Suprapubic skin (tissue), 4 donors: ENCODE measurements at regions not wholly inside any gene's neighbourhood (a gene's known extent, or its start where the extent isn't known, plus 50 kb on each side); places are given as distances from the start of the nearest gene placed in this dataset.

Experiments used
- DNase-seq, 2 donors: peaks; one replicate each; pipeline ENCODE4 v3.0.0-alpha.2; 2019; ENCODE audit warnings: low spot score in 2 of 2
- H3K27ac ChIP-seq: fragments of 200-600 bp; sonication (generic); one replicate; pipeline ENCODE4 v1.5.1; 2019
- H3K27me3 ChIP-seq: fragments of 200-600 bp; sonication (generic); one replicate; pipeline ENCODE4 v1.5.1; 2019
- H3K36me3 ChIP-seq: fragments of 200-600 bp; sonication (generic); one replicate; pipeline ENCODE4 v1.5.1; 2019
- H3K4me1 ChIP-seq: fragments of 200-600 bp; sonication (generic); one replicate; pipeline ENCODE4 v1.5.1; 2019
- H3K4me3 ChIP-seq: fragments of 200-600 bp; sonication (generic); one replicate; pipeline ENCODE4 v1.5.1; 2019; ENCODE audit warnings: mild to moderate bottlenecking
- H3K9me3 ChIP-seq: fragments of 200-600 bp; sonication (generic); one replicate; pipeline ENCODE4 v1.5.1; 2019
- EP300 ChIP-seq: sonication (generic); formaldehyde crosslinking; IDR thresholded peaks from one replicate; pipeline ENCODE4 v1.6.1; 2017; ENCODE audit warnings: antibody characterized with exemption
- POLR2A ChIP-seq, 2 donors: fragments of 450-650 bp; IDR thresholded peaks; one replicate each; pipeline ENCODE4 v1.6.1; 2017; ENCODE audit warnings: antibody characterized with exemption in 2 of 2, mild to moderate bottlenecking in 2 of 2, moderate library complexity in 2 of 2
- POLR2AphosphoS5 ChIP-seq, 3 donors: sonication (generic); formaldehyde crosslinking; IDR thresholded peaks; one replicate each; pipeline ENCODE4 v1.6.1; 2017; ENCODE audit warnings: antibody characterized with exemption in 3 of 3
- WGBS: methylation state at CpG from one replicate; pipeline ENCODE4 v1.1.5; 2018; 5-methylcytosine and 5-hydroxymethylcytosine counted together
- TF ChIP-seq, protein P1 (sequence below), 2 donors: fragments of 200-600 bp in 1 of 2; fragments of 450-650 bp in 1 of 2; sonication (generic) in 1 of 2; IDR thresholded peaks; one replicate each; pipeline ENCODE4 v1.5.1; 2016 to 2019; ENCODE audit warnings: antibody characterized with exemption in 2 of 2, mild to moderate bottlenecking in 1 of 2, moderate library complexity in 1 of 2

DNA sequence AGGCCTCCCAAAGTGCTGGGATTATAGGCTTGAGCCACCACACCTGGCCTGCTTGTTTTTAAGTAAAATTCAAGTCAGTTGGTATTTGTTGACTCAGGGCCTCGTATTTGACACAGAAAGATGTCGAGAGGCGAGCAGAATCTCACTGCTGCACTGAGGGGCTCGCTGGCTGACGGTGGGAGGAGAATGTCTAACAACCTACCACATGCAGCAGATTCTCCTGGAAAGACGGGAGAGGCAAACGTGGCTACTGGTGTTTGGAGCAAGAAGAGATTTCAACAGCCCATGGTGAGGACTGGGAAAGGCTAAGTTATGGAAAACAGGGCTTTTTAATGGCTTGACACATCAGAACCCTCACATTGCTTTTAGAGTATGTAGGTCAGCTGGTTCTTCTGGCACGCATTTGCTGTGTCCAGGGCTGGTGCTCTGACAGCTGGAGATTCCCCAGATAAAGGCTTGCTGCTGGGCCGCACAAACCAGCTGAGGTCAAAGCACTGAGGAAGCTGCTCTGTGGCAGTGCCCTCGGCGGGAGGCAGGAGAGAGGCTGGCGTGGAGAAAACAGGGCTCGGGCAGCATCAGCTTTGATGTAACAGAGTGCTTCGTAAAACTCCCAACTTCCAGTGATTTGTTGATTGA lies 84.2 kb upstream of the FRMD1 start:
- H3K27me3 ChIP-seq = no peaks in the 10 kb centered on the region
- H3K27ac ChIP-seq = no peak overlapping the region
- H3K36me3 ChIP-seq = no peaks in the 10 kb centered on the region
- peaks cover 8% of the 10 kb centered on the region for H3K4me1 ChIP-seq
- no peaks in the 10 kb centered on the region for H3K9me3 ChIP-seq
- H3K4me3 ChIP-seq = no peak overlapping the region
- TF ChIP-seq POLR2AphosphoS5 (IDR thresholded peaks at IDR 0.05) (no peak), POLR2A (IDR thresholded peaks at IDR 0.05) (no peak), EP300 (no peak)
- TF ChIP-seq, protein P1, sequence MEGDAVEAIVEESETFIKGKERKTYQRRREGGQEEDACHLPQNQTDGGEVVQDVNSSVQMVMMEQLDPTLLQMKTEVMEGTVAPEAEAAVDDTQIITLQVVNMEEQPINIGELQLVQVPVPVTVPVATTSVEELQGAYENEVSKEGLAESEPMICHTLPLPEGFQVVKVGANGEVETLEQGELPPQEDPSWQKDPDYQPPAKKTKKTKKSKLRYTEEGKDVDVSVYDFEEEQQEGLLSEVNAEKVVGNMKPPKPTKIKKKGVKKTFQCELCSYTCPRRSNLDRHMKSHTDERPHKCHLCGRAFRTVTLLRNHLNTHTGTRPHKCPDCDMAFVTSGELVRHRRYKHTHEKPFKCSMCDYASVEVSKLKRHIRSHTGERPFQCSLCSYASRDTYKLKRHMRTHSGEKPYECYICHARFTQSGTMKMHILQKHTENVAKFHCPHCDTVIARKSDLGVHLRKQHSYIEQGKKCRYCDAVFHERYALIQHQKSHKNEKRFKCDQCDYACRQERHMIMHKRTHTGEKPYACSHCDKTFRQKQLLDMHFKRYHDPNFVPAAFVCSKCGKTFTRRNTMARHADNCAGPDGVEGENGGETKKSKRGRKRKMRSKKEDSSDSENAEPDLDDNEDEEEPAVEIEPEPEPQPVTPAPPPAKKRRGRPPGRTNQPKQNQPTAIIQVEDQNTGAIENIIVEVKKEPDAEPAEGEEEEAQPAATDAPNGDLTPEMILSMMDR (IDR thresholded peaks at IDR 0.05) = no peak
- WGBS = 80% methylated on average over 14 of the region's 14 CpGs
- peak in 1 of 2 donors; percentile 72 for DNase-seq

- H3K27ac ChIP-seq = no peak overlapping the region
- WGBS = 80% methylated on average over 6 of the region's 6 CpGs
- no peaks in the 10 kb centered on the region for H3K36me3 ChIP-seq
- no peak for TF ChIP-seq POLR2AphosphoS5 (IDR thresholded peaks at IDR 0.05)
- no peak for TF ChIP-seq EP300
- no peak for TF ChIP-seq POLR2A (IDR thresholded peaks at IDR 0.05)
- no peaks in the 10 kb centered on the region for H3K27me3 ChIP-seq
- no peak overlapping the region for H3K4me3 ChIP-seq
- peak in 1 of 2 donors; percentile 26 for DNase-seq
- H3K4me1 ChIP-seq = peaks cover 17% of the 10 kb centered on the region
- no peaks in the 10 kb centered on the region for H3K9me3 ChIP-seq
These were observed 83.4 kb upstream of the FRMD1 start for GRCh38 chr6:168162366-168162765.

GRCh38 chr6:168161371-168161750 lies 82.3 kb upstream of the FRMD1 start:
- WGBS = 95% methylated on average over 16 of the region's 16 CpGs
- peak in 1 of 2 donors; percentile 49 for DNase-seq
- H3K9me3 ChIP-seq = no peaks in the 10 kb centered on the region
- H3K27ac ChIP-seq = no peak overlapping the region
- H3K4me3 ChIP-seq = no peak overlapping the region
- H3K4me1 ChIP-seq = peaks cover 21% of the 10 kb centered on the region
- no peaks in the 10 kb centered on the region for H3K36me3 ChIP-seq
- H3K27me3 ChIP-seq = no peaks in the 10 kb centered on the region
- TF ChIP-seq POLR2A (IDR thresholded peaks at IDR 0.05) (no peak), EP300 (no peak), POLR2AphosphoS5 (IDR thresholded peaks at IDR 0.05) (no peak)
- TF ChIP-seq, protein P1 (IDR thresholded peaks at IDR 0.05) = no peak

GRCh38 chr6:168160506-168161370 lies 81.7 kb upstream of the FRMD1 start:
- TF ChIP-seq POLR2A (IDR thresholded peaks at IDR 0.05) (no peak), POLR2AphosphoS5 (IDR thresholded peaks at IDR 0.05) (no peak), EP300 (no peak)
- TF ChIP-seq, protein P1 (IDR thresholded peaks at IDR 0.05) = no peak
- WGBS = 93% methylated on average over 25 of the region's 25 CpGs
- DNase-seq = peak in 1 of 2 donors; percentile 40

GRCh38 chr6:168159506-168159905 lies 80.5 kb upstream of the FRMD1 start:
- peak in 1 of 2 donors; percentile 13 for DNase-seq
- no peaks in the 10 kb centered on the region for H3K9me3 ChIP-seq
- no peak overlapping the region for H3K27ac ChIP-seq
- H3K36me3 ChIP-seq = no peaks in the 10 kb centered on the region
- no peak overlapping the region for H3K4me3 ChIP-seq
- TF ChIP-seq POLR2AphosphoS5 (IDR thresholded peaks at IDR 0.05) = no peak
- no peak for TF ChIP-seq EP300
- no peak for TF ChIP-seq POLR2A (IDR thresholded peaks at IDR 0.05)
- TF ChIP-seq, protein P1 (IDR thresholded peaks at IDR 0.05) = no peak
- WGBS = 92% methylated on average over 8 of the region's 8 CpGs
- H3K4me1 ChIP-seq = peaks cover 21% of the 10 kb centered on the region
- H3K27me3 ChIP-seq = no peaks in the 10 kb centered on the region

More at GRCh38 chr6:168160506-168161370, 81.7 kb upstream of the FRMD1 start:
- H3K27ac ChIP-seq = no peak overlapping the region
- no peaks in the 10 kb centered on the region for H3K36me3 ChIP-seq
- no peak overlapping the region for H3K4me3 ChIP-seq
- H3K4me1 ChIP-seq = peaks cover 21% of the 10 kb centered on the region
- no peaks in the 10 kb centered on the region for H3K27me3 ChIP-seq
- no peaks in the 10 kb centered on the region for H3K9me3 ChIP-seq
